ENCODE measurements at regions not wholly inside any gene's neighbourhood (a gene's known extent, or its start where the extent isn't known, plus 50 kb on each side); places are given as distances from the start of the nearest gene placed in this dataset.

GRCh38 chr3:64349551-64349950 lies 124.3 kb upstream of the PRICKLE2 start:
- H3K4me3 ChIP-seq (ENCODE audit: low read depth, low read length): no peak overlapping the region
- no peak for DNase-seq (ENCODE audit: low read depth)
- no peak for TF ChIP-seq CTCF (IDR thresholded peaks at IDR 0.05; ENCODE audit: insufficient read depth, low read length)

- no peak for TF ChIP-seq CTCF (IDR thresholded peaks at IDR 0.05; ENCODE audit: insufficient read depth, low read length)
- DNase-seq (ENCODE audit: low read depth): peak; percentile 97
- no peak overlapping the region for H3K4me3 ChIP-seq (ENCODE audit: low read depth, low read length)
These were observed 120.1 kb upstream of the PRICKLE2 start for GRCh38 chr3:64345371-64345770.

GRCh38 chr3:64344721-64345207 lies 119.5 kb upstream of the PRICKLE2 start:
- no peak for TF ChIP-seq CTCF (IDR thresholded peaks at IDR 0.05; ENCODE audit: insufficient read depth, low read length)
- no peak overlapping the region for H3K4me3 ChIP-seq (ENCODE audit: low read depth, low read length)
- peak; percentile 78 for DNase-seq (ENCODE audit: low read depth)

- no peak for TF ChIP-seq CTCF (IDR thresholded peaks at IDR 0.05; ENCODE audit: insufficient read depth, low read length)
- no peak overlapping the region for H3K4me3 ChIP-seq (ENCODE audit: low read depth, low read length)
- peak; percentile 33 for DNase-seq (ENCODE audit: low read depth)
These were observed 118.6 kb upstream of the PRICKLE2 start for GRCh38 chr3:64343689-64344430.

GRCh38 chr3:64342940-64343688 lies 117.8 kb upstream of the PRICKLE2 start:
- DNase-seq (ENCODE audit: low read depth): peak; percentile 77
- H3K4me3 ChIP-seq (ENCODE audit: low read depth, low read length): no peak overlapping the region
- TF ChIP-seq CTCF (IDR thresholded peaks at IDR 0.05; ENCODE audit: insufficient read depth, low read length): peak; percentile 11

GRCh38 chr3:64341296-64341695 lies 116.0 kb upstream of the PRICKLE2 start:
- TF ChIP-seq CTCF (IDR thresholded peaks at IDR 0.05; ENCODE audit: insufficient read depth, low read length): no peak
- peak; percentile 22 for DNase-seq (ENCODE audit: low read depth)
- no peak overlapping the region for H3K4me3 ChIP-seq (ENCODE audit: low read depth, low read length)

All from fibroblast of the aortic adventitia (primary cell).